ENCODE measurements at regions not wholly inside any gene's neighbourhood (a gene's known extent, or its start where the extent isn't known, plus 50 kb on each side); places are given as distances from the start of the nearest gene placed in this dataset.

DNA sequence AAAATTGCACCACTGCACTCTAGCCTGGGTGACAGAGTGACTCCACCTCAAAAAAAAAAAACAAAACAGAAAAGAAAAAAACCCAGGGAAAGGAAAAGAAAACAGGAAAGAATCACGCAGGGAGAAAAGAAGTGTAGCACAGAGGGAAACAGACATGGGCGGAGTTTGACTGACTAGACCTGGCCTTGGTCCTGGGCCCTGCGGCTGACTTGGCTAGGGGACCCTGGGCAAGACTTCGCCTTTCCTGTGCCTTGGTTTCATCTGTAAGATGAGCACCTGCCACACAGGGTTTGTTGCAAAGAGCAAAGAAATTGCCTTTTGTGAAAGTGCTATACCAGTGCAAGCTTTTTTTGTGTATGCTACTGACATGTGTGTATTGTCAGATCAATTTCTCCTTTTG is 71.3 kb upstream of the KCNG1 start:
- no peaks in the 10 kb centered on the region for H3K9me2 ChIP-seq (replicated peaks; ENCODE audit: insufficient read depth, low read length)
- no peak overlapping the region for H3K4me2 ChIP-seq (ENCODE audit: low read depth, low read length, poor library complexity, severe bottlenecking)
- TF ChIP-seq CTCF (IDR thresholded peaks at IDR 0.05; ENCODE audit: insufficient read depth, low read length, poor library complexity, severe bottlenecking) (no peak), EZH2phosphoT487 (conservative IDR thresholded peaks at IDR 0.05; ENCODE audit: low read length) (no peak)
- H3K9ac ChIP-seq (ENCODE audit: low read length), result no peak overlapping the region
- no peak overlapping the region for H2AFZ ChIP-seq (ENCODE audit: low read depth, low read length, severe bottlenecking)
- H3K4me3 ChIP-seq (ENCODE audit: insufficient read depth, low read length, poor library complexity, severe bottlenecking), result no peak overlapping the region
- H3K79me2 ChIP-seq (ENCODE audit: insufficient read depth, low read length), result no peaks in the 10 kb centered on the region
- no peaks in the 10 kb centered on the region for H3K36me3 ChIP-seq (ENCODE audit: low read length)
- no peaks in the 10 kb centered on the region for H3K9me3 ChIP-seq (ENCODE audit: insufficient read depth, low read length)
- no peaks in the 10 kb centered on the region for H3K27me3 ChIP-seq (ENCODE audit: low read length)
- no peaks in the 10 kb centered on the region for H4K20me1 ChIP-seq (ENCODE audit: low read depth, low read length)
- no peak overlapping the region for H3K27ac ChIP-seq (ENCODE audit: low read depth, low read length)
- H3F3A ChIP-seq (ENCODE audit: insufficient read depth), result no peaks in the 10 kb centered on the region

GRCh38 chr20:51093240-51093763 is 70.4 kb upstream of the KCNG1 start:
- no peak for TF ChIP-seq CTCF (IDR thresholded peaks at IDR 0.05; ENCODE audit: insufficient read depth, low read length, poor library complexity, severe bottlenecking)

GRCh38 chr20:51092338-51092737 is 69.4 kb upstream of the KCNG1 start:
- Histone ChIP-seq H3K36me3 (ENCODE audit: low read length) (no peaks in the 10 kb centered on the region), H3K79me2 (ENCODE audit: insufficient read depth, low read length) (no peaks in the 10 kb centered on the region), H3K9ac (ENCODE audit: low read length) (no peak overlapping the region), H3K4me2 (ENCODE audit: low read depth, low read length, poor library complexity, severe bottlenecking) (no peak overlapping the region), H3K9me3 (ENCODE audit: insufficient read depth, low read length) (no peaks in the 10 kb centered on the region), H3F3A (ENCODE audit: insufficient read depth) (no peaks in the 10 kb centered on the region), H3K27me3 (ENCODE audit: low read length) (no peaks in the 10 kb centered on the region), H3K4me3 (ENCODE audit: insufficient read depth, low read length, poor library complexity, severe bottlenecking) (no peak overlapping the region), H4K20me1 (ENCODE audit: low read depth, low read length) (no peaks in the 10 kb centered on the region), H3K9me2 (replicated peaks; ENCODE audit: insufficient read depth, low read length) (no peaks in the 10 kb centered on the region), H3K27ac (ENCODE audit: low read depth, low read length) (no peak overlapping the region), H2AFZ (ENCODE audit: low read depth, low read length, severe bottlenecking) (no peak overlapping the region)
- no peak for TF ChIP-seq CTCF (IDR thresholded peaks at IDR 0.05; ENCODE audit: insufficient read depth, low read length, poor library complexity, severe bottlenecking)

More at GRCh38 chr20:51093240-51093763, 70.4 kb upstream of the KCNG1 start:
- Histone ChIP-seq H2AFZ (ENCODE audit: low read depth, low read length, severe bottlenecking) (no peak overlapping the region), H3K9me2 (replicated peaks; ENCODE audit: insufficient read depth, low read length) (no peaks in the 10 kb centered on the region), H3K9me3 (ENCODE audit: insufficient read depth, low read length) (no peaks in the 10 kb centered on the region), H3F3A (ENCODE audit: insufficient read depth) (no peaks in the 10 kb centered on the region), H3K27ac (ENCODE audit: low read depth, low read length) (no peak overlapping the region), H3K79me2 (ENCODE audit: insufficient read depth, low read length) (no peaks in the 10 kb centered on the region), H3K4me3 (ENCODE audit: insufficient read depth, low read length, poor library complexity, severe bottlenecking) (no peak overlapping the region), H4K20me1 (ENCODE audit: low read depth, low read length) (no peaks in the 10 kb centered on the region), H3K4me2 (ENCODE audit: low read depth, low read length, poor library complexity, severe bottlenecking) (no peak overlapping the region), H3K36me3 (ENCODE audit: low read length) (no peaks in the 10 kb centered on the region), H3K27me3 (ENCODE audit: low read length) (no peaks in the 10 kb centered on the region), H3K9ac (ENCODE audit: low read length) (no peak overlapping the region)

Data from SU-DHL-6 (cell line).